Transverse colon (tissue), 4 donors: ENCODE measurements at regions not wholly inside any gene's neighbourhood (a gene's known extent, or its start where the extent isn't known, plus 50 kb on each side); places are given as distances from the start of the nearest gene placed in this dataset.

ENCODE experiments used
- CTCF ChIP-seq, 5 experiments: fragments of 200-600 bp in 3 of 5; fragments of 450-650 bp in 2 of 5; sonication (generic) in 3 of 5; IDR thresholded peaks; 1 replicate in 2 of 5; 2 replicates in 3 of 5; pipeline ENCODE4 v1.5.1; 2016 to 2017; ENCODE audit warnings: antibody characterized with exemption in 5 of 5, inconsistent platforms in 3 of 5, mild to moderate bottlenecking in 2 of 5, moderate library complexity in 1 of 5
- POLR2A ChIP-seq: fragments of 450-650 bp; IDR thresholded peaks from one replicate; pipeline ENCODE4 v1.6.1; 2016; ENCODE audit warnings: antibody characterized with exemption, mild to moderate bottlenecking, moderate library complexity
- POLR2AphosphoS5 ChIP-seq, 3 donors: sonication (generic); formaldehyde crosslinking; IDR thresholded peaks; one replicate each; pipeline ENCODE4 v1.6.1; 2016; ENCODE audit warnings: antibody characterized with exemption in 3 of 3

- TF ChIP-seq CTCF (IDR thresholded peaks at IDR 0.05) (no peak), POLR2AphosphoS5 (IDR thresholded peaks at IDR 0.05) (peak; percentile 8 to 53 (median 31)), POLR2A (peak; percentile 23)
These were observed 886.8 kb downstream of the KCNT2 start for GRCh38 chr1:195721210-195721971.
